ENCODE measurements at regions not wholly inside any gene's neighbourhood (a gene's known extent, or its start where the extent isn't known, plus 50 kb on each side); places are given as distances from the start of the nearest gene placed in this dataset.

DNA sequence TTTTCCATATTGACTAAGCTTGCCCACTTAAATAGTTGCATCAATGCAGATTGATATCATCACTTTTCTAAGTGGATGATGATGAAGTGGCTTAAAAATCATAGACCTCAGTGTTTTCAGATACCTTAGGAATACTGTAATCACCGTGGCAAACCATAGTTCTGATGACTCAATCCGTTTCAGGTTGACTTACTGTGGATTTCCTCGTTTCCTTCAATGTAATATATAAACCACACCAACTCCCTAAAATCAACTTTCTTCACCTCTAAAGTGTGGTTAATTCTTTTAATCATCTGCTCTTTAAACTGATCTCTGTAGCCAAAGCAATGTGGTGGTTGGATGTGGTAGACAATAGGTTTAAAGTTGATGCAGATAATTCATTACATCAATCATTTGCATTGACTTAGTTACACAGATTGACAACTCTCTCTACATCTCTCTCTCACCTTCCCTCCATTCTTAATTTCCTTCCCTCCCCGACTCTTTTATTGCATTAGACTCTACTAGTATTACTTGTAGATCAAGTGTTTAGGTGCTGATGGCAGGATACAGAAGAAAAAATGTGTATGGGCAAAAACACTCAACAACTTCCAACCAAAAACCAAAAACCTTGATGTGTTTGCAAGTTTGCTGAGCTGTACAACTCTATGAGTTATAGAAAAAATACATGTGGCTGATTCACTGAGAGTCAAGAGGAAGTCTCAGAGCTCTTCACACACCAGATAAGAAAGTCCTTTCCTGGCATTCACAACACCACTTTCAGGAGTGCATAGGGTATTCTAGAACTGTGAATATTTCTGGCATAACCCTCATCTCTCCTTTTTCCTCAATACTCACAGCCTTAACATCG, 243.5 kb downstream of the NFKBIZ start:
- H3K36me3 ChIP-seq (ENCODE audit: control insufficient read depth in 4 of 4, insufficient read depth in 3 of 4, low read depth in 1 of 4, low read length in 3 of 4): no peaks in the 10 kb centered on the region
- WGBS: 73% methylated on average over 5 of the region's 5 CpGs
- H3K9ac ChIP-seq (ENCODE audit: low read depth in 1 of 2, low read length in 2 of 2): no peak overlapping the region
- no peak overlapping the region for H3K27ac ChIP-seq (ENCODE audit: low read depth in 1 of 2, low read length in 2 of 2)
- H3K27me3 ChIP-seq (ENCODE audit: control insufficient read depth in 4 of 4, insufficient read depth in 4 of 4, low read length in 3 of 4): no peaks in the 10 kb centered on the region
- H3K9me3 ChIP-seq (ENCODE audit: control insufficient read depth in 4 of 4, low read length in 3 of 4): no peaks in the 10 kb centered on the region
- DNase-seq (ENCODE audit: low spot score): no peak
- no peak overlapping the region for H3K4me3 ChIP-seq (ENCODE audit: low read depth in 1 of 3, low read length in 3 of 3)
- H3K4me1 ChIP-seq (ENCODE audit: control insufficient read depth in 4 of 4, insufficient read depth in 4 of 4, low read length in 3 of 4): no peaks in the 10 kb centered on the region
- TF ChIP-seq, protein P1, sequence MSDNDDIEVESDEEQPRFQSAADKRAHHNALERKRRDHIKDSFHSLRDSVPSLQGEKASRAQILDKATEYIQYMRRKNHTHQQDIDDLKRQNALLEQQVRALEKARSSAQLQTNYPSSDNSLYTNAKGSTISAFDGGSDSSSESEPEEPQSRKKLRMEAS (IDR thresholded peaks at IDR 0.05): no peak
- TF ChIP-seq HNF4G (IDR thresholded peaks at IDR 0.05): no peak
- TF ChIP-seq EGR1 (IDR thresholded peaks at IDR 0.05; ENCODE audit: low read depth in 2 of 2): no peak
- no peak for TF ChIP-seq SP1 (IDR thresholded peaks at IDR 0.05)
- no peak for TF ChIP-seq HNF4A (conservative IDR thresholded peaks at IDR 0.05)
- TF ChIP-seq FOXA2 (IDR thresholded peaks at IDR 0.05): no peak
- no peak for TF ChIP-seq YY1 (IDR thresholded peaks at IDR 0.05)

DNA sequence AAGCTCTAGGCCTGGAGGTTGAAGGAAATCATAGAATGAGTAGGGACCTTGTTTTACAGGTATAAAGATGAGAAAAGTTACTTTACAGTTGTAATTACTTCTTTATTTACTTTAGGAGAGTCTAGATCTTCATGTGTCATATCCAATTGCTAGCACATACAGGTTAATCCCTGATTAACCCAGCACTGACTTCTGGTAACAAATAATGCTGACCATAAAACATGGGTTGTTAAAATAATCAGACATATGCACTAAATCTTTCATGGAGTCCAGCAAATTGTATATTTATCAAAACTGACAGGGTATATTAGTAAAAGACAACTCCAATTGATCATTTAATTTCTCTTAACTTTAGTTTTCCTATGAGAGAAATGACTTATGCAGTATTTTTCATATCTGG, 245.2 kb downstream of the NFKBIZ start:
- Histone ChIP-seq H3K9ac (ENCODE audit: low read depth in 1 of 2, low read length in 2 of 2) (no peak overlapping the region), H3K4me1 (ENCODE audit: control insufficient read depth in 4 of 4, insufficient read depth in 4 of 4, low read length in 3 of 4) (no peaks in the 10 kb centered on the region), H3K4me3 (ENCODE audit: low read depth in 1 of 3, low read length in 3 of 3) (no peak overlapping the region), H3K27ac (ENCODE audit: low read depth in 1 of 2, low read length in 2 of 2) (no peak overlapping the region), H3K36me3 (ENCODE audit: control insufficient read depth in 4 of 4, insufficient read depth in 3 of 4, low read depth in 1 of 4, low read length in 3 of 4) (no peaks in the 10 kb centered on the region), H3K9me3 (ENCODE audit: control insufficient read depth in 4 of 4, low read length in 3 of 4) (no peaks in the 10 kb centered on the region), H3K27me3 (ENCODE audit: control insufficient read depth in 4 of 4, insufficient read depth in 4 of 4, low read length in 3 of 4) (no peaks in the 10 kb centered on the region)
- DNase-seq (ENCODE audit: low spot score): no peak
- TF ChIP-seq, protein P2, sequence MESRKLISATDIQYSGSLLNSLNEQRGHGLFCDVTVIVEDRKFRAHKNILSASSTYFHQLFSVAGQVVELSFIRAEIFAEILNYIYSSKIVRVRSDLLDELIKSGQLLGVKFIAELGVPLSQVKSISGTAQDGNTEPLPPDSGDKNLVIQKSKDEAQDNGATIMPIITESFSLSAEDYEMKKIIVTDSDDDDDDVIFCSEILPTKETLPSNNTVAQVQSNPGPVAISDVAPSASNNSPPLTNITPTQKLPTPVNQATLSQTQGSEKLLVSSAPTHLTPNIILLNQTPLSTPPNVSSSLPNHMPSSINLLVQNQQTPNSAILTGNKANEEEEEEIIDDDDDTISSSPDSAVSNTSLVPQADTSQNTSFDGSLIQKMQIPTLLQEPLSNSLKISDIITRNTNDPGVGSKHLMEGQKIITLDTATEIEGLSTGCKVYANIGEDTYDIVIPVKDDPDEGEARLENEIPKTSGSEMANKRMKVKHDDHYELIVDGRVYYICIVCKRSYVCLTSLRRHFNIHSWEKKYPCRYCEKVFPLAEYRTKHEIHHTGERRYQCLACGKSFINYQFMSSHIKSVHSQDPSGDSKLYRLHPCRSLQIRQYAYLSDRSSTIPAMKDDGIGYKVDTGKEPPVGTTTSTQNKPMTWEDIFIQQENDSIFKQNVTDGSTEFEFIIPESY (IDR thresholded peaks at IDR 0.05): no peak
- TF ChIP-seq GABPA (IDR thresholded peaks at IDR 0.05 in 1 of 2, conservative IDR thresholded peaks at IDR 0.05 in 1 of 2) (no peak), FOXA2 (IDR thresholded peaks at IDR 0.05) (no peak), TAF1 (conservative IDR thresholded peaks at IDR 0.05) (no peak), HNF4G (IDR thresholded peaks at IDR 0.05) (no peak), FOXA1 (IDR thresholded peaks at IDR 0.05) (no peak), HNF4A (conservative IDR thresholded peaks at IDR 0.05) (no peak)
- TF ChIP-seq, protein P3, sequence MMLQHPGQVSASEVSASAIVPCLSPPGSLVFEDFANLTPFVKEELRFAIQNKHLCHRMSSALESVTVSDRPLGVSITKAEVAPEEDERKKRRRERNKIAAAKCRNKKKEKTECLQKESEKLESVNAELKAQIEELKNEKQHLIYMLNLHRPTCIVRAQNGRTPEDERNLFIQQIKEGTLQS (IDR thresholded peaks at IDR 0.05): no peak

DNA sequence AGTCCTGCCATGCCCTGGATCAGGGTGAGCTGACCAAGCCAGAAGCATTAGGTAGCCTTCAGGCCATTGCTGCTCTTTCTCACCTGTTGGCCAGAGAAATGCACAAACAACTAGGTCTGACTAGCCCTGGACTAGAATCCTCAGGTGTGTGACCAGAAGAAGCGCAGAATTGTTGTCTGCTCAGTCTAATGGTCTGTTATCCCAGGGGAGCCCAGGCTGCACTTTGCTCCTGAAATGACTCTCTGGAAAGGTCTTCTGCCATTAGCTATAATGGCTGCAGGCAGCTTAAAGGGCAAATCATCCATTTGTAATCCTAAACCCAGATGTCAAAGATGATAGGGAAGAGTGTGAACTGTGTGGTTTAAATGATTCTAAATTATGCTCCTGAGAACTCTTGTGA, 246.1 kb downstream of the NFKBIZ start:
- Histone ChIP-seq H3K27me3 (ENCODE audit: control insufficient read depth in 4 of 4, insufficient read depth in 4 of 4, low read length in 3 of 4) (no peaks in the 10 kb centered on the region), H3K27ac (ENCODE audit: low read depth in 1 of 2, low read length in 2 of 2) (no peak overlapping the region), H3K9ac (ENCODE audit: low read depth in 1 of 2, low read length in 2 of 2) (no peak overlapping the region), H3K9me3 (ENCODE audit: control insufficient read depth in 4 of 4, low read length in 3 of 4) (no peaks in the 10 kb centered on the region), H3K4me3 (ENCODE audit: low read depth in 1 of 3, low read length in 3 of 3) (no peak overlapping the region), H3K36me3 (ENCODE audit: control insufficient read depth in 4 of 4, insufficient read depth in 3 of 4, low read depth in 1 of 4, low read length in 3 of 4) (no peaks in the 10 kb centered on the region), H3K4me1 (ENCODE audit: control insufficient read depth in 4 of 4, insufficient read depth in 4 of 4, low read length in 3 of 4) (no peaks in the 10 kb centered on the region)
- WGBS: 98% methylated on average over 1 of the region's 1 CpG
- no peak for DNase-seq (ENCODE audit: low spot score)
- TF ChIP-seq, protein P2 (IDR thresholded peaks at IDR 0.05): no peak
- no peak for TF ChIP-seq FOXA1 (IDR thresholded peaks at IDR 0.05)
- TF ChIP-seq, protein P1 (IDR thresholded peaks at IDR 0.05): no peak
